PC-3 (cell line): ENCODE measurements at regions not wholly inside any gene's neighbourhood (a gene's known extent, or its start where the extent isn't known, plus 50 kb on each side); places are given as distances from the start of the nearest gene placed in this dataset.

Experiments used
- EZH2 ChIP-seq: fragments of 300-600 bp; sonication (generic); IDR thresholded peaks from one replicate; pipeline ENCODE4 v1.6.1; 2017; ENCODE audit warnings: antibody characterized with exemption, mild to moderate bottlenecking, low read length; ENCODE audit not compliant: unreplicated experiment
- EZH2phosphoT487 ChIP-seq: fragments of 300-600 bp; sonication (generic); IDR thresholded peaks from 2 replicates; pipeline ENCODE4 v1.6.1; 2018; ENCODE audit warnings: mild to moderate bottlenecking, antibody characterized with exemption, low read length, borderline replicate concordance
- TF ChIP-seq, protein P1 (sequence below): fragments of 300-600 bp; sonication (generic); conservative IDR thresholded peaks from 2 replicates; pipeline ENCODE4 v1.5.1; 2017; ENCODE audit warnings: antibody characterized with exemption, low read depth, mild to moderate bottlenecking, low read length

DNA sequence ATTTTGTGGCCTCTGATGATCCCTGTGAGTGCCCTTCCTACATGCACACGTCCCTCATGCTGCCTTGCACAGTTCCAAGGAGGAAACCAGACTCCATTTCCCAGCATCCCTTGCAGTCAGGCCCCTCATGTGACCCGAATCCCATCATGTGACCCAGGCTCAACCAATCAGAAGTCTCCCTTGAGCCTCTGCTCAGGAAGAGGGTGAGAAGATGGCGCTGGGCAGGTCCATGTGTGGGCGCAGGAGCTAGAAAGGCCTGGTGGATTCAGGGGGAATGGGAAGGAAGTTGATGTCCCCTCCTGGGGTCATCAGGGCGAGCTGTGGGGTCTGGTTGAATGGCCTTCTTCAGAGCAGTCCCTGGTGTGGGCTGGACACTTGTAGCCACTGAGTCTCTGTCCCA is 240.5 kb downstream of the ADGRD1 start:
- TF ChIP-seq EZH2 (no peak), EZH2phosphoT487 (no peak)
- TF ChIP-seq, protein P1, sequence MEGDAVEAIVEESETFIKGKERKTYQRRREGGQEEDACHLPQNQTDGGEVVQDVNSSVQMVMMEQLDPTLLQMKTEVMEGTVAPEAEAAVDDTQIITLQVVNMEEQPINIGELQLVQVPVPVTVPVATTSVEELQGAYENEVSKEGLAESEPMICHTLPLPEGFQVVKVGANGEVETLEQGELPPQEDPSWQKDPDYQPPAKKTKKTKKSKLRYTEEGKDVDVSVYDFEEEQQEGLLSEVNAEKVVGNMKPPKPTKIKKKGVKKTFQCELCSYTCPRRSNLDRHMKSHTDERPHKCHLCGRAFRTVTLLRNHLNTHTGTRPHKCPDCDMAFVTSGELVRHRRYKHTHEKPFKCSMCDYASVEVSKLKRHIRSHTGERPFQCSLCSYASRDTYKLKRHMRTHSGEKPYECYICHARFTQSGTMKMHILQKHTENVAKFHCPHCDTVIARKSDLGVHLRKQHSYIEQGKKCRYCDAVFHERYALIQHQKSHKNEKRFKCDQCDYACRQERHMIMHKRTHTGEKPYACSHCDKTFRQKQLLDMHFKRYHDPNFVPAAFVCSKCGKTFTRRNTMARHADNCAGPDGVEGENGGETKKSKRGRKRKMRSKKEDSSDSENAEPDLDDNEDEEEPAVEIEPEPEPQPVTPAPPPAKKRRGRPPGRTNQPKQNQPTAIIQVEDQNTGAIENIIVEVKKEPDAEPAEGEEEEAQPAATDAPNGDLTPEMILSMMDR, result no peak
